H9 (cell line): ENCODE measurements at regions not wholly inside any gene's neighbourhood (a gene's known extent, or its start where the extent isn't known, plus 50 kb on each side); places are given as distances from the start of the nearest gene placed in this dataset.

Experiments used
- DNase-seq: peaks from one replicate; pipeline ENCODE4 v3.0.0-alpha.2; 2017
- H2AFZ ChIP-seq: one replicate; pipeline ENCODE4 v1.6.1; 2013; ENCODE audit warnings: mild to moderate bottlenecking, low read length, control low read depth, moderate library complexity
- H2AK5ac ChIP-seq: 2 replicates; pipeline ENCODE4 v1.6.1; 2013; ENCODE audit warnings: low read length, control low read depth, mixed read lengths; ENCODE audit not compliant: insufficient read length
- H2BK120ac ChIP-seq: one replicate; pipeline ENCODE4 v1.6.1; 2013; ENCODE audit warnings: low read depth, mild to moderate bottlenecking, low read length, control low read depth, inconsistent platforms; ENCODE audit not compliant: poor library complexity, severe bottlenecking
- H2BK12ac ChIP-seq: 2 replicates; pipeline ENCODE4 v1.6.1; 2013; ENCODE audit warnings: low read length, control low read depth, mixed read lengths, low read depth; ENCODE audit not compliant: insufficient read length
- H2BK15ac ChIP-seq: 2 replicates; pipeline ENCODE4 v1.6.1; 2013; ENCODE audit warnings: low read depth, low read length, control low read depth
- H2BK20ac ChIP-seq: one replicate; pipeline ENCODE4 v1.6.1; 2013; ENCODE audit warnings: low read depth, mild to moderate bottlenecking, low read length, control low read depth, inconsistent platforms; ENCODE audit not compliant: poor library complexity, severe bottlenecking
- H2BK5ac ChIP-seq: 2 replicates; pipeline ENCODE4 v1.6.1; 2013; ENCODE audit warnings: low read length, control low read depth, mixed read lengths; ENCODE audit not compliant: insufficient read length
- H3K14ac ChIP-seq: 2 replicates; pipeline ENCODE4 v1.6.1; 2013; ENCODE audit warnings: low read length, control low read depth; ENCODE audit not compliant: insufficient read depth
- H3K18ac ChIP-seq: 2 replicates; pipeline ENCODE4 v1.6.1; 2013; ENCODE audit warnings: low read depth, mild to moderate bottlenecking, mixed read lengths, low read length, control low read depth; ENCODE audit not compliant: insufficient read length
- H3K23ac ChIP-seq: 2 replicates; pipeline ENCODE4 v1.6.1; 2013; ENCODE audit warnings: low read length, control low read depth, mixed read lengths, low read depth; ENCODE audit not compliant: insufficient read length
- H3K23me2 ChIP-seq: 2 replicates; pipeline ENCODE4 v1.6.1; 2013; ENCODE audit warnings: low read depth, mild to moderate bottlenecking, mixed read lengths, low read length, control low read depth; ENCODE audit not compliant: insufficient read length, poor library complexity, severe bottlenecking
- H3K27ac ChIP-seq: 2 replicates; pipeline ENCODE4 v1.5.1; 2013; ENCODE audit warnings: low read length, control low read depth, mixed read lengths, low read depth; ENCODE audit not compliant: insufficient read length
- H3K27me3 ChIP-seq: 2 replicates; pipeline ENCODE4 v1.6.1; 2013; ENCODE audit warnings: low read length, control low read depth, inconsistent platforms; ENCODE audit not compliant: insufficient read depth
- H3K4ac ChIP-seq: 2 replicates; pipeline ENCODE4 v1.6.1; 2013; ENCODE audit warnings: low read depth, mild to moderate bottlenecking, control low read depth, inconsistent platforms, low read length, moderate library complexity
- H3K4me1 ChIP-seq: 2 replicates; pipeline ENCODE4 v1.6.1; 2013; ENCODE audit warnings: low read length, control low read depth, inconsistent platforms; ENCODE audit not compliant: insufficient read depth
- H3K4me2 ChIP-seq: 2 replicates; pipeline ENCODE4 v1.6.1; 2013; ENCODE audit warnings: low read length, control low read depth, mixed read lengths; ENCODE audit not compliant: insufficient read length, insufficient read depth
- H3K56ac ChIP-seq: 2 replicates; pipeline ENCODE4 v1.6.1; 2013; ENCODE audit warnings: low read depth, mild to moderate bottlenecking, mixed read lengths, low read length, control low read depth; ENCODE audit not compliant: insufficient read length
- H3K79me1 ChIP-seq: 2 replicates; pipeline ENCODE4 v1.6.1; 2013; ENCODE audit warnings: low read depth, mild to moderate bottlenecking, moderate library complexity, low read length, control low read depth, inconsistent platforms; ENCODE audit not compliant: insufficient read depth, poor library complexity, severe bottlenecking
- H3K79me2 ChIP-seq: 2 replicates; pipeline ENCODE4 v1.6.1; 2013; ENCODE audit warnings: low read length, control low read depth, inconsistent platforms; ENCODE audit not compliant: insufficient read depth
- H3K9ac ChIP-seq: 2 replicates; pipeline ENCODE4 v1.6.1; 2013; ENCODE audit warnings: low read length, control low read depth, mixed read lengths; ENCODE audit not compliant: insufficient read length; ENCODE audit errors: extremely low read depth
- H3K9me3 ChIP-seq: one replicate; pipeline ENCODE4 v1.6.1; 2013; ENCODE audit warnings: low read depth, low read length, inconsistent platforms; ENCODE audit not compliant: control insufficient read depth
- H3T11ph ChIP-seq: one replicate; pipeline ENCODE4 v1.6.1; 2013; ENCODE audit warnings: mild to moderate bottlenecking, low read length, control low read depth, inconsistent platforms
- H4K20me1 ChIP-seq: one replicate; pipeline ENCODE4 v1.6.1; 2013; ENCODE audit not compliant: control insufficient read depth, insufficient read length, insufficient read depth
- H4K5ac ChIP-seq: 2 replicates; pipeline ENCODE4 v1.6.1; 2013; ENCODE audit warnings: low read depth, mild to moderate bottlenecking, mixed read lengths, low read length, control low read depth; ENCODE audit not compliant: insufficient read length
- H4K8ac ChIP-seq: replicated peaks from 2 replicates; pipeline ENCODE4 v1.6.1; 2013; ENCODE audit warnings: low read length, control low read depth, mixed read lengths, low read depth; ENCODE audit not compliant: insufficient read length
- H4K91ac ChIP-seq: 2 replicates; pipeline ENCODE4 v1.6.1; 2013; ENCODE audit warnings: low read depth, mild to moderate bottlenecking, moderate library complexity, mixed read lengths, low read length, control low read depth; ENCODE audit not compliant: insufficient read length
- H3K27ac Mint-ChIP-seq, 3 experiments: 2 replicates in 2 of 3; 3 replicates in 1 of 3; pipeline ENCODE4 v1.8.0; 2020 to 2021; ENCODE audit warnings: mixed read lengths in 3 of 3, mild to moderate bottlenecking in 1 of 3, moderate library complexity in 1 of 3
- H3K27me3 Mint-ChIP-seq: 2 replicates; pipeline ENCODE4 v1.8.0; 2021; ENCODE audit warnings: low read depth, mild to moderate bottlenecking, moderate library complexity, mixed read lengths
- H3K36me3 Mint-ChIP-seq, 3 experiments: 2 replicates in 2 of 3; 3 replicates in 1 of 3; pipeline ENCODE4 v1.8.0; 2020 to 2021; ENCODE audit warnings: low read depth in 3 of 3, mixed read lengths in 3 of 3; ENCODE audit not compliant: insufficient read depth in 1 of 3
- H3K4me1 Mint-ChIP-seq, 2 experiments: 2 replicates each; pipeline ENCODE4 v1.8.0; 2020; ENCODE audit warnings: mixed read lengths in 2 of 2
- H3K4me3 Mint-ChIP-seq, 2 experiments: 2 replicates in 1 of 2; 3 replicates in 1 of 2; pipeline ENCODE4 v1.8.0; 2020 to 2021; ENCODE audit warnings: mild to moderate bottlenecking in 2 of 2, mixed read lengths in 2 of 2, moderate library complexity in 1 of 2
- H3K9me3 Mint-ChIP-seq, 2 experiments: 2 replicates in 1 of 2; 3 replicates in 1 of 2; pipeline ENCODE4 v1.8.0; 2020; ENCODE audit warnings: mild to moderate bottlenecking in 2 of 2, mixed read lengths in 2 of 2, moderate library complexity in 1 of 2
- TF ChIP-seq, protein P1 (sequence below): fragments of 200-600 bp; sonication (generic); conservative IDR thresholded peaks from 3 replicates; pipeline ENCODE4 v1.8.0; 2021; ENCODE audit warnings: antibody characterized with exemption, mild to moderate bottlenecking

- H3K36me3 Mint-ChIP-seq, result no peaks in the 10 kb centered on the region
- no peaks in the 10 kb centered on the region for H3K9me3 Mint-ChIP-seq
- Histone ChIP-seq H2BK20ac (no peak overlapping the region), H4K20me1 (no peaks in the 10 kb centered on the region), H3K4ac (no peak overlapping the region), H4K5ac (no peak overlapping the region), H3K9me3 (no peaks in the 10 kb centered on the region), H3K23ac (no peak overlapping the region), H2AK5ac (no peak overlapping the region), H3K4me1 (no peaks in the 10 kb centered on the region), H3K27ac (no peak overlapping the region), H2AFZ (no peak overlapping the region), H2BK12ac (no peak overlapping the region), H3K9ac (no peak overlapping the region), H3K56ac (no peak overlapping the region), H3K79me1 (no peaks in the 10 kb centered on the region), H3K14ac (no peak overlapping the region), H2BK120ac (no peak overlapping the region), H3K4me2 (no peak overlapping the region), H3K23me2 (no peaks in the 10 kb centered on the region), H2BK15ac (no peak overlapping the region), H2BK5ac (no peak overlapping the region), H3K27me3 (no peaks in the 10 kb centered on the region), H4K91ac (no peak overlapping the region), H3K79me2 (no peaks in the 10 kb centered on the region), H4K8ac (no peak overlapping the region), H3T11ph (no peak overlapping the region), H3K18ac (no peak overlapping the region)
- TF ChIP-seq, protein P1, sequence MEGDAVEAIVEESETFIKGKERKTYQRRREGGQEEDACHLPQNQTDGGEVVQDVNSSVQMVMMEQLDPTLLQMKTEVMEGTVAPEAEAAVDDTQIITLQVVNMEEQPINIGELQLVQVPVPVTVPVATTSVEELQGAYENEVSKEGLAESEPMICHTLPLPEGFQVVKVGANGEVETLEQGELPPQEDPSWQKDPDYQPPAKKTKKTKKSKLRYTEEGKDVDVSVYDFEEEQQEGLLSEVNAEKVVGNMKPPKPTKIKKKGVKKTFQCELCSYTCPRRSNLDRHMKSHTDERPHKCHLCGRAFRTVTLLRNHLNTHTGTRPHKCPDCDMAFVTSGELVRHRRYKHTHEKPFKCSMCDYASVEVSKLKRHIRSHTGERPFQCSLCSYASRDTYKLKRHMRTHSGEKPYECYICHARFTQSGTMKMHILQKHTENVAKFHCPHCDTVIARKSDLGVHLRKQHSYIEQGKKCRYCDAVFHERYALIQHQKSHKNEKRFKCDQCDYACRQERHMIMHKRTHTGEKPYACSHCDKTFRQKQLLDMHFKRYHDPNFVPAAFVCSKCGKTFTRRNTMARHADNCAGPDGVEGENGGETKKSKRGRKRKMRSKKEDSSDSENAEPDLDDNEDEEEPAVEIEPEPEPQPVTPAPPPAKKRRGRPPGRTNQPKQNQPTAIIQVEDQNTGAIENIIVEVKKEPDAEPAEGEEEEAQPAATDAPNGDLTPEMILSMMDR, result no peak
- H3K4me3 Mint-ChIP-seq, result no peak overlapping the region
- no peak overlapping the region for H3K27ac Mint-ChIP-seq
- DNase-seq, result no peak
- peaks cover 0 to 2% of the 10 kb centered on the region in 2 experiments; a peak in 1 of 4 replicates for H3K4me1 Mint-ChIP-seq
- H3K27me3 Mint-ChIP-seq, result no peaks in the 10 kb centered on the region; the same call in 1 of the 2 replicates
These were observed 76.0 kb upstream of the RASA1 start for GRCh38 chr5:87191645-87192044.
